GM23248 (cell line): ENCODE measurements at regions not wholly inside any gene's neighbourhood (a gene's known extent, or its start where the extent isn't known, plus 50 kb on each side); places are given as distances from the start of the nearest gene placed in this dataset.

Experiments
- EZH2 ChIP-seq: fragments of 200-600 bp; sonication (generic); IDR thresholded peaks from 2 replicates; pipeline ENCODE4 v1.6.1; 2018; ENCODE audit warnings: antibody characterized with exemption, mild to moderate bottlenecking; ENCODE audit not compliant: insufficient read depth, poor library complexity, severe bottlenecking
- EZH2phosphoT487 ChIP-seq: fragments of 200-600 bp; sonication (generic); IDR thresholded peaks from 2 replicates; pipeline ENCODE4 v1.6.1; 2018; ENCODE audit warnings: antibody characterized with exemption, moderate library complexity, mild to moderate bottlenecking, low read depth; ENCODE audit not compliant: insufficient read depth

DNA sequence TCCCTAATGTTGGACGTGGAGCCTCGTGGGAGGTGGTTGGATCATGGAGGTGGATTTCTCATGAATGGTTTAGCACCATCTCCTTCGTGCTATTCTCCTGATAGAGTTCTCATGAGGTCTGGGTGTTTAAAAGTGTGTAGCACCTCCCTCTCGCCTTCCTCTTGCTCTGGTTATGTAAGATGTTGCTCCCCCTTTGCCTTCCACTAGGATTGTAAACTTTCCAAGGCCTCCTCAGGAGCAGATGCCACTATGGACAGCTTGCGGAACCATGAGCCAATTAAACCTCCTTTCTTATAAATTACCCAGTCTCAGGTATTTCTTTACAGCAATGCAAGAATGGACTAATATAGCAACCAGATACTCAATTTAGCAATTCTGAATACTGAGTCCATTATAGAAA, 82.4 kb upstream of the PELI1 start:
- no peak for TF ChIP-seq EZH2
- no peak for TF ChIP-seq EZH2phosphoT487
